IMR-90 (cell line): ENCODE measurements at regions not wholly inside any gene's neighbourhood (a gene's known extent, or its start where the extent isn't known, plus 50 kb on each side); places are given as distances from the start of the nearest gene placed in this dataset.

Source experiments
- ATAC-seq: fragments of 200-7000 bp; cut with Tn5 transposase; 2 replicates; pipeline ENCODE4 v1.9.1; 2020; ENCODE audit warnings: low read depth, mild to moderate bottlenecking, moderate library complexity
- BruUV-seq: library from RNA; stranded (reverse); fragments of 400-500 nt; replicated peaks from 2 replicates; lab custom pipeline; 2021; lab: Mats Ljungman, UMichigan
- CTCF ChIA-PET: fragments of 300-600 bp; formaldehyde crosslinking; extraction: SDS; loops from one replicate; lab custom pipeline; 2021; ENCODE audit warnings: antibody characterized with exemption; lab: Yijun Ruan, JAX
- POLR2A ChIA-PET: fragments of 300-600 bp; sonication (Branson Sonifier 250); formaldehyde crosslinking; loops from one replicate; lab custom pipeline; 2022; ENCODE audit warnings: antibody characterized with exemption; ENCODE audit not compliant: unreplicated experiment; lab: Charles Lee
- DNase-seq: peaks from one replicate; pipeline ENCODE4 v3.0.0; 2013
- H2AFZ ChIP-seq: replicated peaks from 2 replicates; pipeline ENCODE3; 2013; ENCODE audit warnings: low read length, mild to moderate bottlenecking; ENCODE audit not compliant: poor library complexity
- H2AK5ac ChIP-seq: 2 replicates; pipeline ENCODE4 v1.6.1; 2013; ENCODE audit warnings: low read depth, low read length, inconsistent platforms
- H2AK9ac ChIP-seq: replicated peaks from 2 replicates; pipeline ENCODE3; 2013; ENCODE audit warnings: mild to moderate bottlenecking, low read depth, low read length, moderate library complexity; ENCODE audit not compliant: poor library complexity
- H2BK120ac ChIP-seq: 2 replicates; pipeline ENCODE4 v1.6.1; 2013; ENCODE audit warnings: low read depth, low read length, inconsistent platforms
- H2BK15ac ChIP-seq: 3 replicates; pipeline ENCODE4 v1.6.1; 2013; ENCODE audit warnings: low read depth, low read length, inconsistent platforms
- H2BK20ac ChIP-seq: 2 replicates; pipeline ENCODE4 v1.6.1; 2013; ENCODE audit warnings: low read depth, mild to moderate bottlenecking, inconsistent platforms, low read length, moderate library complexity
- H2BK5ac ChIP-seq: 2 replicates; pipeline ENCODE4 v1.6.1; 2013; ENCODE audit warnings: mild to moderate bottlenecking, low read depth, low read length, inconsistent platforms; ENCODE audit not compliant: poor library complexity, severe bottlenecking
- H3K14ac ChIP-seq: replicated peaks from 2 replicates; pipeline ENCODE4 v1.6.1; 2013; ENCODE audit warnings: low read depth, low read length, inconsistent platforms
- H3K18ac ChIP-seq: 2 replicates; pipeline ENCODE4 v1.6.1; 2013; ENCODE audit warnings: low read depth, low read length, control low read depth
- H3K23ac ChIP-seq: 2 replicates; pipeline ENCODE4 v1.6.1; 2013; ENCODE audit warnings: low read depth, low read length, inconsistent platforms
- H3K27ac ChIP-seq: 2 replicates; pipeline ENCODE4 v1.5.1; 2013; ENCODE audit warnings: mild to moderate bottlenecking, control low read depth, low read length; ENCODE audit not compliant: insufficient read depth
- H3K27me3 ChIP-seq: 2 replicates; pipeline ENCODE4 v1.6.1; 2013; ENCODE audit warnings: low read length; ENCODE audit not compliant: control insufficient read depth, insufficient read depth
- H3K36me3 ChIP-seq: 2 replicates; pipeline ENCODE4 v1.6.1; 2013; ENCODE audit warnings: low read length, mixed read lengths; ENCODE audit not compliant: control insufficient read depth, insufficient read depth
- H3K4ac ChIP-seq: 2 replicates; pipeline ENCODE4 v1.6.1; 2013; ENCODE audit warnings: low read depth, low read length, inconsistent platforms
- H3K4me1 ChIP-seq: 2 replicates; pipeline ENCODE4 v1.6.1; 2013; ENCODE audit warnings: low read length, mixed read lengths; ENCODE audit not compliant: control insufficient read depth, insufficient read depth
- H3K4me2 ChIP-seq: 2 replicates; pipeline ENCODE4 v1.6.1; 2013; ENCODE audit warnings: low read depth, mild to moderate bottlenecking, control low read depth, low read length, moderate library complexity
- H3K4me3 ChIP-seq: 2 replicates; pipeline ENCODE4 v1.5.1; 2013; ENCODE audit warnings: low read depth, mild to moderate bottlenecking, control low read depth, low read length, moderate library complexity; ENCODE audit not compliant: insufficient read depth
- H3K56ac ChIP-seq: 2 replicates; pipeline ENCODE4 v1.6.1; 2013; ENCODE audit warnings: low read length, inconsistent platforms; ENCODE audit not compliant: insufficient read depth; ENCODE audit errors: extremely low read depth
- H3K79me1 ChIP-seq, 2 experiments: 2 replicates each; pipeline ENCODE4 v1.6.1; 2013; ENCODE audit warnings: low read length in 2 of 2, inconsistent platforms in 1 of 2, low read depth in 1 of 2
- H3K9ac ChIP-seq: 2 replicates; pipeline ENCODE4 v1.6.1; 2013; ENCODE audit warnings: low read depth, low read length, control low read depth
- H3K9me1 ChIP-seq: 2 replicates; pipeline ENCODE4 v1.6.1; 2013; ENCODE audit warnings: low read length, inconsistent platforms; ENCODE audit not compliant: insufficient read depth
- H3K9me3 ChIP-seq: 2 replicates; pipeline ENCODE4 v1.6.1; 2013; ENCODE audit warnings: low read length; ENCODE audit not compliant: control insufficient read depth, insufficient read depth
- H4K20me1 ChIP-seq: 2 replicates; pipeline ENCODE4 v1.6.1; 2013; ENCODE audit warnings: low read length, inconsistent platforms; ENCODE audit not compliant: insufficient read depth
- H4K5ac ChIP-seq: 2 replicates; pipeline ENCODE4 v1.6.1; 2013; ENCODE audit warnings: mild to moderate bottlenecking, low read depth, low read length, control low read depth
- H4K8ac ChIP-seq, 2 experiments: 2 replicates each; pipeline ENCODE4 v1.6.1; 2013; ENCODE audit warnings: low read depth in 2 of 2, low read length in 2 of 2, control low read depth in 1 of 2, inconsistent platforms in 1 of 2
- H4K91ac ChIP-seq: 2 replicates; pipeline ENCODE4 v1.6.1; 2013; ENCODE audit warnings: low read depth, low read length, inconsistent platforms; ENCODE audit not compliant: insufficient read depth
- BHLHE40 ChIP-seq: fragments of 150-350 bp; IDR thresholded peaks from 2 replicates; pipeline ENCODE4 v1.6.1; 2016; ENCODE audit warnings: mild to moderate bottlenecking, low read depth, low read length
- CEBPB ChIP-seq: IDR thresholded peaks from 2 replicates; pipeline ENCODE4 v1.6.1; 2012; ENCODE audit warnings: low read depth, low read length, improper control_type of control experiment
- CHD1 ChIP-seq: IDR thresholded peaks from 2 replicates; pipeline ENCODE4 v1.6.1; 2012; ENCODE audit warnings: low read depth, low read length, improper control_type of control experiment
- CTCF ChIP-seq: conservative IDR thresholded peaks from 2 replicates; pipeline ENCODE4 v1.5.1; 2012; ENCODE audit warnings: mild to moderate bottlenecking, low read depth, low read length, improper control_type of control experiment
- ELK1 ChIP-seq: fragments of 150-350 bp; IDR thresholded peaks from 2 replicates; pipeline ENCODE4 v1.6.1; 2016; ENCODE audit warnings: low read depth, mild to moderate bottlenecking, low read length, moderate library complexity, borderline replicate concordance
- FOS ChIP-seq: fragments of 150-350 bp; IDR thresholded peaks from 2 replicates; pipeline ENCODE4 v1.6.1; 2016; ENCODE audit warnings: low read depth, low read length
- MAFK ChIP-seq: IDR thresholded peaks from 2 replicates; pipeline ENCODE4 v1.6.1; 2012; ENCODE audit warnings: low read depth, low read length, improper control_type of control experiment
- MAZ ChIP-seq: IDR thresholded peaks from 2 replicates; pipeline ENCODE4 v1.6.1; 2012; ENCODE audit warnings: low read depth, mild to moderate bottlenecking, low read length, improper control_type of control experiment, moderate library complexity, borderline replicate concordance
- MXI1 ChIP-seq: IDR thresholded peaks from 2 replicates; pipeline ENCODE4 v1.6.1; 2012; ENCODE audit warnings: low read depth, mild to moderate bottlenecking, low read length, moderate library complexity, borderline replicate concordance
- NFE2L2 ChIP-seq: fragments of 150-350 bp; IDR thresholded peaks from 2 replicates; pipeline ENCODE4 v1.6.1; 2016; ENCODE audit warnings: low read depth, mild to moderate bottlenecking, low read length
- POLR2A ChIP-seq: IDR thresholded peaks from 2 replicates; pipeline ENCODE4 v1.6.1; 2012; ENCODE audit warnings: mild to moderate bottlenecking, low read depth, low read length
- RAD21 ChIP-seq: IDR thresholded peaks from 2 replicates; pipeline ENCODE4 v1.6.1; 2012; ENCODE audit warnings: low read length, improper control_type of control experiment
- RCOR1 ChIP-seq: IDR thresholded peaks from 2 replicates; pipeline ENCODE4 v1.6.1; 2012; ENCODE audit warnings: mild to moderate bottlenecking, low read length, improper control_type of control experiment; ENCODE audit not compliant: insufficient replicate concordance
- RFX5 ChIP-seq: IDR thresholded peaks from 2 replicates; pipeline ENCODE4 v1.8.0; 2012; ENCODE audit warnings: low read depth, mild to moderate bottlenecking, low read length, moderate library complexity
- SMC3 ChIP-seq: fragments of 150-350 bp; IDR thresholded peaks from 2 replicates; pipeline ENCODE4 v1.6.1; 2016; ENCODE audit warnings: low read depth, mild to moderate bottlenecking, antibody characterized with exemption, low read length, moderate library complexity
- USF2 ChIP-seq: fragments of 150-350 bp; IDR thresholded peaks from 2 replicates; pipeline ENCODE4 v1.6.1; 2017; ENCODE audit warnings: mild to moderate bottlenecking, antibody characterized with exemption, low read length, low read depth
- WGBS, 2 experiments: methylation state at CpG; one replicate each; pipeline versions ENCODE4 v1.1.5 to v1.1.7; 2013; ENCODE audit warnings: missing lambda C conversion rate in 2 of 2; ENCODE audit not compliant: insufficient read length in 1 of 2; ENCODE audit errors: extremely low coverage in 2 of 2; 5-methylcytosine and 5-hydroxymethylcytosine counted together
- dilution Hi-C: fragments of 300-500 bp; cut with HindIII; formaldehyde crosslinking; loops from one replicate; pipeline ENCODE4 v1.14.3; 2018; ENCODE audit warnings: low sequenced_read_pairs; ENCODE audit not compliant: unreplicated experiment
- in situ Hi-C: fragments of 300-500 bp; cut with MboI; formaldehyde crosslinking; loops from 3 replicates; pipeline ENCODE4 v1.14.3; 2019; ENCODE audit warnings: low sequenced_read_pairs, inconsistent platforms, mixed read lengths
- intact Hi-C: fragments of 100-400 bp; cut with micrococcal nuclease; formaldehyde crosslinking; loops from 2 replicates; pipeline ENCODE4 v1.10.0; 2022

- Histone ChIP-seq H4K91ac (no peak overlapping the region), H3K4me2 (no peak overlapping the region), H2BK120ac (no peak overlapping the region), H3K9me3 (peaks cover 4% of the 10 kb centered on the region), H3K56ac (no peak overlapping the region), H4K8ac (no peak overlapping the region), H3K4ac (no peak overlapping the region), H3K14ac (no peak overlapping the region), H3K9ac (no peak overlapping the region), H3K9me1 (no peaks in the 10 kb centered on the region), H2AFZ (no peak overlapping the region), H2BK5ac (no peak overlapping the region), H3K27me3 (no peaks in the 10 kb centered on the region), H3K23ac (no peak overlapping the region), H2BK15ac (no peak overlapping the region), H2BK20ac (no peak overlapping the region), H3K79me1 (no peaks in the 10 kb centered on the region), H3K27ac (no peak overlapping the region), H3K4me1 (no peaks in the 10 kb centered on the region), H3K4me3 (no peak overlapping the region), H3K36me3 (no peaks in the 10 kb centered on the region), H4K20me1 (no peaks in the 10 kb centered on the region), H3K18ac (no peak overlapping the region), H4K5ac (no peak overlapping the region), H2AK9ac (no peak overlapping the region), H2AK5ac (no peak overlapping the region)
- in situ Hi-C loops, result no loop called here
- no peak for TF ChIP-seq CTCF
- no peak for TF ChIP-seq MXI1
- TF ChIP-seq RCOR1, result no peak
- no peak for TF ChIP-seq MAFK
- TF ChIP-seq FOS, result no peak
- TF ChIP-seq ELK1, result no peak
- no peak for TF ChIP-seq MAZ
- no peak for TF ChIP-seq RFX5
- no peak for TF ChIP-seq POLR2A
- TF ChIP-seq CHD1, result no peak
- TF ChIP-seq USF2, result no peak
- no peak for TF ChIP-seq NFE2L2
- no peak for TF ChIP-seq SMC3
- no peak for TF ChIP-seq CEBPB
- TF ChIP-seq RAD21, result no peak
- TF ChIP-seq BHLHE40, result no peak
- dilution Hi-C loops, result no loop called here
- POLR2A ChIA-PET, result no interaction called here
- CTCF ChIA-PET, result no interaction called here
- ATAC-seq, result no peak
- intact Hi-C loops, result no loop called here
- no peak for DNase-seq
- no TSS peak for BruUV-seq
- no CpG with 5 or more reads among the region's 10 CpGs for WGBS, 2 experiments
Measured at GRCh38 chr16:7791028-7791590, 458.5 kb downstream of the RBFOX1 start.
